Osteoblast (primary cell): ENCODE measurements at regions not wholly inside any gene's neighbourhood (a gene's known extent, or its start where the extent isn't known, plus 50 kb on each side); places are given as distances from the start of the nearest gene placed in this dataset.
A peak's percentile ranks its signal among the peaks of the same experiment; 100 is the strongest.

Experiments used
- DNase-seq: peaks from one replicate; pipeline ENCODE4 v3.0.0; 2011; ENCODE audit warnings: low spot score, mixed read lengths; ENCODE audit not compliant: insufficient read length; ENCODE audit errors: missing footprints
- H2AFZ ChIP-seq: 2 replicates; pipeline ENCODE4 v1.6.0; 2011; ENCODE audit warnings: mild to moderate bottlenecking, low read length
- H3K27ac ChIP-seq: 2 replicates; pipeline ENCODE4 v1.5.1; 2011; ENCODE audit warnings: mild to moderate bottlenecking, low read depth, low read length, moderate library complexity
- H3K27me3 ChIP-seq: 2 replicates; pipeline ENCODE4 v1.6.0; 2012; ENCODE audit warnings: mild to moderate bottlenecking, control low read depth, inconsistent platforms, low read length, moderate library complexity; ENCODE audit not compliant: insufficient read depth
- H3K36me3 ChIP-seq: 2 replicates; pipeline ENCODE4 v1.5.1; 2011; ENCODE audit warnings: mild to moderate bottlenecking, low read length, control low read depth, moderate library complexity; ENCODE audit not compliant: insufficient read depth
- H3K4me1 ChIP-seq: 2 replicates; pipeline ENCODE4 v1.5.1; 2011; ENCODE audit warnings: mild to moderate bottlenecking, low read length, control low read depth, moderate library complexity; ENCODE audit not compliant: insufficient read depth
- H3K4me2 ChIP-seq: 2 replicates; pipeline ENCODE4 v1.6.0; 2011; ENCODE audit warnings: mild to moderate bottlenecking, low read length; ENCODE audit not compliant: insufficient read depth
- H3K4me3 ChIP-seq: fragments of 200-600 bp; sonication (generic); 3 replicates; pipeline ENCODE4 v1.5.1; 2012; ENCODE audit warnings: mild to moderate bottlenecking, low read length, inconsistent platforms; ENCODE audit not compliant: insufficient read depth
- H3K79me2 ChIP-seq: 2 replicates; pipeline ENCODE4 v1.6.0; 2012; ENCODE audit warnings: mild to moderate bottlenecking, low read length, control low read depth, inconsistent platforms; ENCODE audit not compliant: insufficient read depth
- H3K9me3 ChIP-seq: 2 replicates; pipeline ENCODE4 v1.5.1; 2011; ENCODE audit warnings: low read depth, low read length, control low read depth
- H4K20me1 ChIP-seq: 2 replicates; pipeline ENCODE4 v1.6.0; 2012; ENCODE audit warnings: mild to moderate bottlenecking, low read length, control low read depth; ENCODE audit not compliant: insufficient read depth
- TF ChIP-seq, protein P1 (sequence below): IDR thresholded peaks from 2 replicates; pipeline ENCODE4 v1.5.1; 2011; ENCODE audit warnings: mild to moderate bottlenecking, low read depth, low read length, moderate library complexity; ENCODE audit errors: extremely low read depth

DNA sequence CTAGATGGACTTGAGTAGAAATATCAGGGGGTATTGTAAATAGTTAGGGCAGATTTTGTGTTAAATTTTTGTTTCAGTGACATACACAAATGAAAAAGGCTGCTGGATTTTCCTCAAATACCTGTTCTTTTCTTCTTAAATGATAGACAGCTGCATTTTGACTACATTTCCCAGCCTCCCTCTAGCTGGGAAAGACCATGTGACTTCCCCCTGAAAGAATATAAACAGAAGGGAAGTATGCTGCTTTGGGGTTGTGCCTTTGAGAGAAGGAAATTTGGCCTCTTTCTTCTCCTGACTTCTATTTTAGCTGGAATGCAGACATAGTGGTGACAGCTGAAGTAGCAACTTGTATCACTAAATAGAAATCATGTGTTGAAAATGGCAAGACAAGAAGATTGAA, 476.1 kb upstream of the SYT1 start:
- no peak overlapping the region for H2AFZ ChIP-seq
- H4K20me1 ChIP-seq: no peaks in the 10 kb centered on the region
- H3K9me3 ChIP-seq: no peaks in the 10 kb centered on the region
- H3K4me1 ChIP-seq: no peaks in the 10 kb centered on the region
- H3K27ac ChIP-seq: no peak overlapping the region
- TF ChIP-seq, protein P1, sequence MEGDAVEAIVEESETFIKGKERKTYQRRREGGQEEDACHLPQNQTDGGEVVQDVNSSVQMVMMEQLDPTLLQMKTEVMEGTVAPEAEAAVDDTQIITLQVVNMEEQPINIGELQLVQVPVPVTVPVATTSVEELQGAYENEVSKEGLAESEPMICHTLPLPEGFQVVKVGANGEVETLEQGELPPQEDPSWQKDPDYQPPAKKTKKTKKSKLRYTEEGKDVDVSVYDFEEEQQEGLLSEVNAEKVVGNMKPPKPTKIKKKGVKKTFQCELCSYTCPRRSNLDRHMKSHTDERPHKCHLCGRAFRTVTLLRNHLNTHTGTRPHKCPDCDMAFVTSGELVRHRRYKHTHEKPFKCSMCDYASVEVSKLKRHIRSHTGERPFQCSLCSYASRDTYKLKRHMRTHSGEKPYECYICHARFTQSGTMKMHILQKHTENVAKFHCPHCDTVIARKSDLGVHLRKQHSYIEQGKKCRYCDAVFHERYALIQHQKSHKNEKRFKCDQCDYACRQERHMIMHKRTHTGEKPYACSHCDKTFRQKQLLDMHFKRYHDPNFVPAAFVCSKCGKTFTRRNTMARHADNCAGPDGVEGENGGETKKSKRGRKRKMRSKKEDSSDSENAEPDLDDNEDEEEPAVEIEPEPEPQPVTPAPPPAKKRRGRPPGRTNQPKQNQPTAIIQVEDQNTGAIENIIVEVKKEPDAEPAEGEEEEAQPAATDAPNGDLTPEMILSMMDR: no peak
- no peak for DNase-seq
- no peaks in the 10 kb centered on the region for H3K27me3 ChIP-seq
- no peaks in the 10 kb centered on the region for H3K79me2 ChIP-seq
- no peaks in the 10 kb centered on the region for H3K36me3 ChIP-seq
- no peak overlapping the region for H3K4me2 ChIP-seq
- H3K4me3 ChIP-seq: no peak overlapping the region

DNA sequence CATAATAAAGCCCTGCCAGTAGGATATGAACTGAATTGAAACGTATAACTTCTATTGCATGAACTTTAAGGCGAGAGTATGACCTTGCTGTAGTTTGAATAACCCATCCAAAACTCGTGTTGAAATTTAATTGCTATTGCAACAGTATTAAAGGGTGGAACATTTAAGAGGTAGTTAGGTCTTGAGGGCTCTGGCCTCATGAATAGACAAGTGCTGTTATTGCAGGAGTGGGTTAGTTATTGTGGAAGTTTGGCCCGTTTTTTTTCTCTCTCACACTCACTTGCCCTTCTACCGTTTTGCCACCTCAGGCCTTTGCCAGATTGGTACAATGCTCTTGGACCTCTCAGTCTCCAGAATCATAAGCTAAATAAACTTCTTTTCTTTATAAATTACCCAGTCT, 473.7 kb upstream of the SYT1 start:
- DNase-seq: no peak
- Histone ChIP-seq H3K36me3 (no peaks in the 10 kb centered on the region), H3K4me3 (no peak overlapping the region), H3K4me1 (no peaks in the 10 kb centered on the region), H3K4me2 (no peak overlapping the region), H2AFZ (no peak overlapping the region), H3K27me3 (no peaks in the 10 kb centered on the region), H3K27ac (no peak overlapping the region), H4K20me1 (no peaks in the 10 kb centered on the region), H3K9me3 (no peaks in the 10 kb centered on the region), H3K79me2 (no peaks in the 10 kb centered on the region)
- TF ChIP-seq, protein P1: no peak

DNA sequence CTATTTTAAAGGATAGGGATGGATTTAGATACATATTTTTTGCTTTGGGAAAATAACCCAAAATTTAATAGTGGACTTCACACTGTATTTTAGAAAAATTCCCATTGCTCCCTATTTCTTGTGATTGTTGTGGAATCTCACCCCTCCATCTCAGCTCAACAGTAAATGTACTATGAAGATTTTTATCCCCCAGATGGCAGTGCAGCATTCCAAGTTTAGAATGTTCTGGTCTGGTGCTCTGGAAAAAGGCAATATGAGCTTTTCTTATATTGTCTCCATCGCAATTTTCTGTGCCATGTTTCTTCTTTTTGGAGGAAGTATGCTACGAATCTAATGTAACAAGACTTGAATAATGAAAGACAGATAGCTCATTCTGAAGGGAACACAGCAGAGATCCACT, 471.7 kb upstream of the SYT1 start:
- Histone ChIP-seq H3K27ac (no peak overlapping the region), H2AFZ (peak overlapping the region; percentile 20), H3K4me2 (no peak overlapping the region), H3K9me3 (no peaks in the 10 kb centered on the region), H4K20me1 (no peaks in the 10 kb centered on the region), H3K4me1 (no peaks in the 10 kb centered on the region), H3K79me2 (no peaks in the 10 kb centered on the region), H3K4me3 (no peak overlapping the region), H3K36me3 (no peaks in the 10 kb centered on the region), H3K27me3 (peaks cover 2% of the 10 kb centered on the region)
- no peak for DNase-seq
- TF ChIP-seq, protein P1: peak; percentile 40

DNA sequence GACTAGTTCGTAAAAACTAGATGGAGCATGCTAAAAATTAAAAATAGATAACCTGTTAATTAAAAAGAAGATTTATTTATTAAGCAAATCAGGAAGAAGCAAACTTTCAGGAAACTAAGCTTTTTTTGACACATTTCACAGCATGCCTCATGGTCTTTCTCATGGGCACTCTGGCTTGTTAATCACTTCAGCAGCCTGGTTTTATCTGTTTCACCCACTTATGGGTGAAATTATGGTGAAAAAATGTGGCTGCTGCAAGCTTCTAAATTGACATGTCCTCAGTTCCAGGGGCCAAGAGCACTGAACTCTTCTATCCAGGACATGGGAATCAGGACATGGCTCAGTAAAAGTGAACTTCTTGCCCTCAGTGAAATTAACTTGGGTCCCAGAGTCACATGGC, 468.6 kb upstream of the SYT1 start:
- no peaks in the 10 kb centered on the region for H3K4me1 ChIP-seq
- H3K36me3 ChIP-seq: no peaks in the 10 kb centered on the region
- H3K4me2 ChIP-seq: no peak overlapping the region
- peaks cover 2% of the 10 kb centered on the region for H3K27me3 ChIP-seq
- H3K9me3 ChIP-seq: no peaks in the 10 kb centered on the region
- H3K4me3 ChIP-seq: no peak overlapping the region
- DNase-seq: no peak
- H4K20me1 ChIP-seq: no peaks in the 10 kb centered on the region
- H3K27ac ChIP-seq: no peak overlapping the region
- H3K79me2 ChIP-seq: no peaks in the 10 kb centered on the region
- H2AFZ ChIP-seq: no peak overlapping the region
- TF ChIP-seq, protein P1: no peak
